HL-60 (cell line): ENCODE measurements at regions not wholly inside any gene's neighbourhood (a gene's known extent, or its start where the extent isn't known, plus 50 kb on each side); places are given as distances from the start of the nearest gene placed in this dataset.

Experiments used
- CTCF ChIP-seq: IDR thresholded peaks from one replicate; pipeline ENCODE4 v1.5.1; 2011; ENCODE audit warnings: low read length, control low read depth, inconsistent platforms; ENCODE audit not compliant: insufficient read depth
- POLR2AphosphoS5 ChIP-seq: IDR thresholded peaks from 2 replicates; pipeline ENCODE4 v1.6.1; 2012; ENCODE audit warnings: low read depth

DNA sequence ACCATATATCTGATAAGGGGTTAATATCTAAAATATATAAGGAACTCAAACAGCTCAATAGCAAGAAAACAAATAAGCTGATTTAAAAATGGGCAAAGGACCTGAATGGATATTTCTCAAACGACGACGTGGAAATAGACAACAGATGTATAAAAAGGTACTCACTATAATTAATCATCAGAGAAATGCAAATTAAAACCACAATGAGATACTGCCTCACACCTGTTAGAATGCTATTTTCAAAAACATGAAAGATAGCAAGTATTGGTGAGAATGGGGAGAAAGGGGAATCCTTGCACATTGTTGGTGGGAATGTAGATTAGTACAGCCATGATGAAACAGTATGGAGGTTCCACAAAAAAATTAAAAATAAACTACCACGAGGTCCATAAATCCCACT, 163.2 kb downstream of the DKK1 start:
- TF ChIP-seq CTCF: no peak
- no peak for TF ChIP-seq POLR2AphosphoS5
